ENCODE measurements at regions not wholly inside any gene's neighbourhood (a gene's known extent, or its start where the extent isn't known, plus 50 kb on each side); places are given as distances from the start of the nearest gene placed in this dataset.

GRCh38 chr4:12172198-12172973 is 743.7 kb upstream of the HS3ST1 start:
- no peak overlapping the region for H3K4me3 ChIP-seq (replicated peaks; ENCODE audit: low read depth, low read length)
- no peak for TF ChIP-seq CTCF (IDR thresholded peaks at IDR 0.05; ENCODE audit: low read depth, low read length, missing control alignments)
- DNase-seq (ENCODE audit: extremely low read depth, low read depth) = no peak

- no peak for TF ChIP-seq CTCF (IDR thresholded peaks at IDR 0.05; ENCODE audit: low read depth, low read length, missing control alignments)
- no peak for DNase-seq (ENCODE audit: extremely low read depth, low read depth)
- H3K4me3 ChIP-seq (replicated peaks; ENCODE audit: low read depth, low read length) = no peak overlapping the region
These were observed 741.6 kb upstream of the HS3ST1 start for GRCh38 chr4:12170308-12170707.

GRCh38 chr4:12165616-12166015 is 736.9 kb upstream of the HS3ST1 start:
- no peak for DNase-seq (ENCODE audit: extremely low read depth, low read depth)
- TF ChIP-seq CTCF (IDR thresholded peaks at IDR 0.05; ENCODE audit: low read depth, low read length, missing control alignments) = no peak

GRCh38 chr4:12146339-12146738 is 717.6 kb upstream of the HS3ST1 start:
- no peak for DNase-seq (ENCODE audit: extremely low read depth, low read depth)
- TF ChIP-seq CTCF (IDR thresholded peaks at IDR 0.05; ENCODE audit: low read depth, low read length, missing control alignments) = no peak
- H3K4me3 ChIP-seq (replicated peaks; ENCODE audit: low read depth, low read length) = no peak overlapping the region

More at GRCh38 chr4:12165616-12166015, 736.9 kb upstream of the HS3ST1 start:
- no peak overlapping the region for H3K4me3 ChIP-seq (replicated peaks; ENCODE audit: low read depth, low read length)

GRCh38 chr4:12145768-12146167 is 717.1 kb upstream of the HS3ST1 start:
- DNase-seq (ENCODE audit: extremely low read depth, low read depth) = no peak
- no peak overlapping the region for H3K4me3 ChIP-seq (replicated peaks; ENCODE audit: low read depth, low read length)
- no peak for TF ChIP-seq CTCF (IDR thresholded peaks at IDR 0.05; ENCODE audit: low read depth, low read length, missing control alignments)

- TF ChIP-seq CTCF (IDR thresholded peaks at IDR 0.05; ENCODE audit: low read depth, low read length, missing control alignments) = no peak
- no peak overlapping the region for H3K4me3 ChIP-seq (replicated peaks; ENCODE audit: low read depth, low read length)
- no peak for DNase-seq (ENCODE audit: extremely low read depth, low read depth)
These were observed 716.4 kb upstream of the HS3ST1 start for GRCh38 chr4:12145106-12145505.

GRCh38 chr4:12144051-12144450 is 715.4 kb upstream of the HS3ST1 start:
- no peak overlapping the region for H3K4me3 ChIP-seq (replicated peaks; ENCODE audit: low read depth, low read length)
- no peak for DNase-seq (ENCODE audit: extremely low read depth, low read depth)
- no peak for TF ChIP-seq CTCF (IDR thresholded peaks at IDR 0.05; ENCODE audit: low read depth, low read length, missing control alignments)

Data from HFF-Myc (cell line).